ENCODE measurements at regions not wholly inside any gene's neighbourhood (a gene's known extent, or its start where the extent isn't known, plus 50 kb on each side); places are given as distances from the start of the nearest gene placed in this dataset.
A peak's percentile ranks its signal among the peaks of the same experiment; 100 is the strongest.

GRCh38 chr16:50868577-50868976 lies 126.7 kb downstream of the CYLD start:
- Histone ChIP-seq H3K4me1 (ENCODE audit: control insufficient read depth, insufficient read depth, low read length) (no peaks in the 10 kb centered on the region), H3K4me3 (ENCODE audit: low read length) (no peak overlapping the region), H3K36me3 (ENCODE audit: control insufficient read depth, insufficient read depth, low read length, severe bottlenecking) (no peaks in the 10 kb centered on the region), H3K9ac (ENCODE audit: low read length) (no peak overlapping the region), H3K27me3 (replicated peaks; ENCODE audit: control insufficient read depth, insufficient read depth, low read length) (no peaks in the 10 kb centered on the region), H3K9me3 (ENCODE audit: control insufficient read depth, low read length) (peaks cover 14% of the 10 kb centered on the region)
- no peak for DNase-seq (ENCODE audit: low read depth)

GRCh38 chr16:50866806-50867205 lies 124.9 kb downstream of the CYLD start:
- Histone ChIP-seq H3K36me3 (ENCODE audit: control insufficient read depth, insufficient read depth, low read length, severe bottlenecking) (no peaks in the 10 kb centered on the region), H3K4me3 (ENCODE audit: low read length) (no peak overlapping the region), H3K9me3 (ENCODE audit: control insufficient read depth, low read length) (peaks cover 3% of the 10 kb centered on the region), H3K9ac (ENCODE audit: low read length) (no peak overlapping the region), H3K4me1 (ENCODE audit: control insufficient read depth, insufficient read depth, low read length) (peaks cover 5% of the 10 kb centered on the region), H3K27me3 (replicated peaks; ENCODE audit: control insufficient read depth, insufficient read depth, low read length) (no peaks in the 10 kb centered on the region)
- DNase-seq (ENCODE audit: low read depth) = no peak

- Histone ChIP-seq H3K4me1 (ENCODE audit: control insufficient read depth, insufficient read depth, low read length) (peaks cover 7% of the 10 kb centered on the region), H3K9me3 (ENCODE audit: control insufficient read depth, low read length) (peaks cover 3% of the 10 kb centered on the region), H3K9ac (ENCODE audit: low read length) (no peak overlapping the region), H3K36me3 (ENCODE audit: control insufficient read depth, insufficient read depth, low read length, severe bottlenecking) (no peaks in the 10 kb centered on the region), H3K4me3 (ENCODE audit: low read length) (no peak overlapping the region), H3K27me3 (replicated peaks; ENCODE audit: control insufficient read depth, insufficient read depth, low read length) (no peaks in the 10 kb centered on the region)
- DNase-seq (ENCODE audit: low read depth) = no peak
Measured at GRCh38 chr16:50864386-50864785, 122.5 kb downstream of the CYLD start.

GRCh38 chr16:50863644-50864144 lies 121.8 kb downstream of the CYLD start:
- Histone ChIP-seq H3K9me3 (ENCODE audit: control insufficient read depth, low read length) (peaks cover 3% of the 10 kb centered on the region), H3K9ac (ENCODE audit: low read length) (no peak overlapping the region), H3K4me1 (ENCODE audit: control insufficient read depth, insufficient read depth, low read length) (peaks cover 7% of the 10 kb centered on the region), H3K4me3 (ENCODE audit: low read length) (no peak overlapping the region), H3K27me3 (replicated peaks; ENCODE audit: control insufficient read depth, insufficient read depth, low read length) (no peaks in the 10 kb centered on the region), H3K36me3 (ENCODE audit: control insufficient read depth, insufficient read depth, low read length, severe bottlenecking) (no peaks in the 10 kb centered on the region)
- DNase-seq (ENCODE audit: low read depth) = no peak

- DNase-seq (ENCODE audit: low read depth) = no peak
- Histone ChIP-seq H3K4me3 (ENCODE audit: low read length) (no peak overlapping the region), H3K9ac (ENCODE audit: low read length) (no peak overlapping the region), H3K4me1 (ENCODE audit: control insufficient read depth, insufficient read depth, low read length) (peaks cover 7% of the 10 kb centered on the region), H3K27me3 (replicated peaks; ENCODE audit: control insufficient read depth, insufficient read depth, low read length) (no peaks in the 10 kb centered on the region), H3K9me3 (ENCODE audit: control insufficient read depth, low read length) (peaks cover 3% of the 10 kb centered on the region), H3K36me3 (ENCODE audit: control insufficient read depth, insufficient read depth, low read length, severe bottlenecking) (no peaks in the 10 kb centered on the region)
Measured at GRCh38 chr16:50862818-50863643, 121.1 kb downstream of the CYLD start.

- no peaks in the 10 kb centered on the region for H3K9me3 ChIP-seq (ENCODE audit: control insufficient read depth, low read length)
- DNase-seq (ENCODE audit: low read depth) = peak; percentile 41
- H3K4me1 ChIP-seq (ENCODE audit: control insufficient read depth, insufficient read depth, low read length) = peaks cover 7% of the 10 kb centered on the region
- H3K27me3 ChIP-seq (replicated peaks; ENCODE audit: control insufficient read depth, insufficient read depth, low read length) = no peaks in the 10 kb centered on the region
- no peaks in the 10 kb centered on the region for H3K36me3 ChIP-seq (ENCODE audit: control insufficient read depth, insufficient read depth, low read length, severe bottlenecking)
- no peak overlapping the region for H3K4me3 ChIP-seq (ENCODE audit: low read length)
- H3K9ac ChIP-seq (ENCODE audit: low read length) = no peak overlapping the region
Measured at GRCh38 chr16:50861970-50862411, 120.1 kb downstream of the CYLD start.

GRCh38 chr16:50861451-50861850 lies 119.6 kb downstream of the CYLD start:
- Histone ChIP-seq H3K9ac (ENCODE audit: low read length) (no peak overlapping the region), H3K4me1 (ENCODE audit: control insufficient read depth, insufficient read depth, low read length) (peaks cover 7% of the 10 kb centered on the region), H3K27me3 (replicated peaks; ENCODE audit: control insufficient read depth, insufficient read depth, low read length) (no peaks in the 10 kb centered on the region), H3K36me3 (ENCODE audit: control insufficient read depth, insufficient read depth, low read length, severe bottlenecking) (no peaks in the 10 kb centered on the region), H3K9me3 (ENCODE audit: control insufficient read depth, low read length) (no peaks in the 10 kb centered on the region), H3K4me3 (ENCODE audit: low read length) (no peak overlapping the region)
- no peak for DNase-seq (ENCODE audit: low read depth)

GRCh38 chr16:50859628-50860360 lies 117.9 kb downstream of the CYLD start:
- H3K9me3 ChIP-seq (ENCODE audit: control insufficient read depth, low read length) = no peaks in the 10 kb centered on the region
- no peak overlapping the region for H3K9ac ChIP-seq (ENCODE audit: low read length)
- H3K36me3 ChIP-seq (ENCODE audit: control insufficient read depth, insufficient read depth, low read length, severe bottlenecking) = no peaks in the 10 kb centered on the region
- no peaks in the 10 kb centered on the region for H3K27me3 ChIP-seq (replicated peaks; ENCODE audit: control insufficient read depth, insufficient read depth, low read length)
- H3K4me3 ChIP-seq (ENCODE audit: low read length) = no peak overlapping the region
- H3K4me1 ChIP-seq (ENCODE audit: control insufficient read depth, insufficient read depth, low read length) = peaks cover 7% of the 10 kb centered on the region
- no peak for DNase-seq (ENCODE audit: low read depth)

GRCh38 chr16:50858877-50859627 lies 117.2 kb downstream of the CYLD start:
- Histone ChIP-seq H3K9me3 (ENCODE audit: control insufficient read depth, low read length) (no peaks in the 10 kb centered on the region), H3K36me3 (ENCODE audit: control insufficient read depth, insufficient read depth, low read length, severe bottlenecking) (no peaks in the 10 kb centered on the region), H3K9ac (ENCODE audit: low read length) (no peak overlapping the region), H3K4me3 (ENCODE audit: low read length) (no peak overlapping the region), H3K27me3 (replicated peaks; ENCODE audit: control insufficient read depth, insufficient read depth, low read length) (no peaks in the 10 kb centered on the region), H3K4me1 (ENCODE audit: control insufficient read depth, insufficient read depth, low read length) (peaks cover 7% of the 10 kb centered on the region)
- DNase-seq (ENCODE audit: low read depth) = no peak

- Histone ChIP-seq H3K4me1 (ENCODE audit: control insufficient read depth, insufficient read depth, low read length) (peaks cover 7% of the 10 kb centered on the region), H3K36me3 (ENCODE audit: control insufficient read depth, insufficient read depth, low read length, severe bottlenecking) (no peaks in the 10 kb centered on the region), H3K9me3 (ENCODE audit: control insufficient read depth, low read length) (no peaks in the 10 kb centered on the region), H3K9ac (ENCODE audit: low read length) (no peak overlapping the region), H3K4me3 (ENCODE audit: low read length) (no peak overlapping the region), H3K27me3 (replicated peaks; ENCODE audit: control insufficient read depth, insufficient read depth, low read length) (no peaks in the 10 kb centered on the region)
- DNase-seq (ENCODE audit: low read depth) = no peak
Measured at GRCh38 chr16:50858376-50858775, 116.5 kb downstream of the CYLD start.

GRCh38 chr16:50857881-50858280 lies 116.0 kb downstream of the CYLD start:
- Histone ChIP-seq H3K4me1 (ENCODE audit: control insufficient read depth, insufficient read depth, low read length) (peaks cover 7% of the 10 kb centered on the region), H3K9me3 (ENCODE audit: control insufficient read depth, low read length) (no peaks in the 10 kb centered on the region), H3K9ac (ENCODE audit: low read length) (no peak overlapping the region), H3K27me3 (replicated peaks; ENCODE audit: control insufficient read depth, insufficient read depth, low read length) (no peaks in the 10 kb centered on the region), H3K36me3 (ENCODE audit: control insufficient read depth, insufficient read depth, low read length, severe bottlenecking) (no peaks in the 10 kb centered on the region), H3K4me3 (ENCODE audit: low read length) (no peak overlapping the region)
- DNase-seq (ENCODE audit: low read depth) = no peak
